IPS-11a (cell line): ENCODE measurements at regions not wholly inside any gene's neighbourhood (a gene's known extent, or its start where the extent isn't known, plus 50 kb on each side); places are given as distances from the start of the nearest gene placed in this dataset.

Experiments
- H3K4me3 ChIP-seq: one replicate; pipeline ENCODE4 v1.5.1; 2013; ENCODE audit warnings: low read depth, low read length, control low read depth

DNA sequence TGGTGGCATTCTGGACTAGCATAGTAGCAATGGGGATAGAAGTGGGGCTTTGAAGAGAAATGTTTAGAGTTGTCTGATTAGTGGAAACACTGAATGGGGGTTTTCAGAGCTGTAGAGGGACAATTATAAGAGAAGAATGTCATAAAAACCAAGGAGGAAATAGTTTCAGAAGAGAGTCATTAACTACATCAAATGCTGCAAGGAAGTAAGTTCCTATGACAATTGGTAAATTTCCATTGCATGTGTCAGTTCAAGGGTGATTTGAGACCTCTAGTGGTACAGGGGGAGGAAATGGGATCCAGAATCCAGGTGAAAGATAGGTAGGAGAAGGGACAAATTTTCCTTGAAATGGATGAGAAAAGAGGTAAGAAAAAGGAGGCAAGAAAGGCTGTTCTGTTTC lies 68.3 kb upstream of the TBC1D5 start:
- H3K4me3 ChIP-seq = no peak overlapping the region

DNA sequence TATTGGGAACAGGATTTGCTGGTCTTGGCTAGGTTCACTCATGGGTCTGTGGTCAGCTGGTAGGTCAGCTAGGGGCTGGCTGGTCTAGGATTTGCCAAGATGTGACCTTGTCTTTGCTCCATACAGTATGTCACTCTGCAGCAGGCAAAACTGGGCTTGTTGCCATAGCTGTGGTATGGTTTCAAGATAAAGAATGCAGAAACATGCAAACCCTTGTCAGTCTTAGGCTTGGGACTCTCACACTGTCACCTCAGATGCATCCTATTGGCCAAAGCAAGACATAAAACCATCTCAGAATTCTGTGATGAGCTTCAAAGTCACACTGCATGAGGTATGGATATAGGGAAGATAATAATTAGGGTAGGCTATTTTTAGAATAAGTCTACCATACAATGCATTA lies 66.6 kb upstream of the TBC1D5 start:
- H3K4me3 ChIP-seq = no peak overlapping the region

DNA sequence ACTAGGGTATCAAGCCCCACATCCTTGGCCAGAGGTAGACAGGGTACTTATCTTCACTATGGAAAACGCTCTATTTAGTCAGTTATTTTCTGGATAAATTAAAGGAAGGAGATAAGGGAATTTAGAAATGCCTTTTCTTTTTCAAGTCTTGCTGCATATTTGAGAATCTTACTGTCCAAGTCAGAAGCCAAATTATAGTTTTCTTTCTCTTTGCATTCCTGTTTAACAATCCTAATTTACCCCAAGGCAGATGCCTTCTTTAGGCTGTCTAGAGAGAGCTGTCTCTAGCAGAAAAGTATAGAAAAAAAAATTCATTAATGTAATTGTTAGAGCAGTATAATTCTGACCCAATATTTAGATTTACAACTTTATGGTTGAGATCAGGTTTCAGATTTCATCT lies 64.4 kb upstream of the TBC1D5 start:
- H3K4me3 ChIP-seq = no peak overlapping the region

DNA sequence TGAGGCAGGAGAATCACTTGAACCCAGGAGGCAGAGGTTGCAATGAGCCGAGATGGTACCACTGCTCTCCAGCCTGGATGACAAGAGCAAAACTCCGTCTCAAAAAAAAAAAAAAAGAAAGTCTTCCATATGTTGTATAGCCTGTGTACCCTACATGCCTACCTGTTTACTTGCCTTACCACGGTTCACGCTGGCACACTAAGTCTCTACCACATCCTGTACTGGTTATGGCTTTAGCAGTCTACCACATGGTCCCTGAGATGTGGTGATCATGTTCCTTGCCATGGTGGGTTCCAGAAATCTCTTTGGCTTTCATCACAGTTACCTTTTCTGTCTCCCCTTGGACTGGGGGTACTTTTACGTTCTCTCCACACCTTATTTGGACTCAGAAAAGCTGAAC lies 63.8 kb upstream of the TBC1D5 start:
- no peak overlapping the region for H3K4me3 ChIP-seq

DNA sequence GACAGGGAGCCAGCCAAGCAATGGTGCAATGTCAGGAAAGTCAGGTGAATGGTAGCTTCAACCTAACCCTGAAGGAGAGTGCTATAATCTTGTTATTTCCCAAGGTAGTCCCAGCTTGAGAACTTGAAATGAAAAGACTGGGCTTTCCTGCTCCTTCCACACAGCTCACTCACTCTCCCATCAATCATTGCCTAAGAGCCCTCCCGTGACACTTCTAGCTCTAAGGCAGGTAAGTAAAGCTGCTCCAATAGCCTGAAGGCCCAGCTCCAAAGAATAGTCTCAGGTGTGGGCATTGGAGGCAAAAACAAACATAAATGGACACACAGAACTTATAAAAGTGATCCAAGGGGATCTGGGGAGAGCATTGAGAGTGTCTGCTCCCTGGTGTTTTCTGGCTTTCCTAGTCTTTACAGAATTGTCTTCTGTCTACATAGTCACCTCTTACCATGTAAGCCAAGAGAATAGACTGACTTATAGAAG lies 63.1 kb upstream of the TBC1D5 start:
- H3K4me3 ChIP-seq = no peak overlapping the region

DNA sequence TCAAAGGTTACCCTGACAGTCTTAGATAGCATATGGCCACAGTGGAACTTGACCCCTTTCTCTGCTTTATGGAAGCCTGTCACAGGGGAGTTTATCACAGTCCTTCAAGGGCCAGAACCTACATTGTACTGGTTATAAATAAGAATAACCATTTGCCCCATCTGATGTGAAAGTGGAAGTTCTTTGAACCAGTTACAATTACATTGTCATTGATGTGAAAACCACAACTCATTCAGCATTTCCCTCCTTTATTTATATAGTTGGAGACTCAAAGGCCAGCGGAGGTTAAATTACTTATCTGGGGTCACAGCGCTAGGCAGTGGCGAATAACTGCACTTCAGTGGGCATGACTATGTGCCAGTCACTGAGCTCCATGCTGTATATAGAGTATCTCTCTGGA lies 60.5 kb upstream of the TBC1D5 start:
- H3K4me3 ChIP-seq = no peak overlapping the region

DNA sequence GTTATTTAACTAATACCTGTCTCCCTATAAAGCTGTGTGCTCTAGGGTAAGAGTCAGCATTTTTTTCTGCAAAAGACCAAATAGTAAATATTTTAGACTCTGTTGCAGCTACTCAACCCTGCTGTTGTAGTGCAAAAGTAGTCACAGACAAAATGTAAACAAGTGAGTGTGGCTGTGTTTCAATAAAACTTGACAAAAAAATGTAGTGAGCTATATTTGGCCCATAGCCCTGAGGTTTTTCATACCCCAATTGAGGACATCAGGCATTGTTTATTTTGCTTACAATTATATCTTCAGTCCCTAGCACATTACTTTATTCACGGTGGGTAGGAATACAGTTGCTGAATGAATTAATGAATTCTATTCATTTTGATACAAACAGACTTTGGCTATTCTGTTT lies 58.7 kb upstream of the TBC1D5 start:
- no peak overlapping the region for H3K4me3 ChIP-seq

DNA sequence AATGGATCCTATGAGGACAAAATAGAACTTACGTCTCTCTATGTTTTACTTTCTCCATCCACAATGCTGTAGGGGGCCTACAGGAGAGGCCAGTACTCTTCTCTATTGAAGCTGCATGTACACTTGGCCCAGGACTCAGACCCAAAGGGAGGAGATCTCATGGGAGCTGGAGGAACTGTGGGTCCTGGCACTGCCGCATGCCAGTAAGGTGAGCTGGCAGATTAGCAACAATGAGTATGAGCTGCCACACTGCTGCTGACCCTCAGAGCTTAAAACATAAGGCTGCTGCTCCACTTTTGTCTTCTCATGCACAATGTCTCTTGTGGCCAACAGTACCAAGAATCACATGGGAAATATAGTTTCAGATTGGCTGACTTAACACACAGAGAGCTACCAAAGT lies 57.8 kb upstream of the TBC1D5 start:
- H3K4me3 ChIP-seq = no peak overlapping the region

DNA sequence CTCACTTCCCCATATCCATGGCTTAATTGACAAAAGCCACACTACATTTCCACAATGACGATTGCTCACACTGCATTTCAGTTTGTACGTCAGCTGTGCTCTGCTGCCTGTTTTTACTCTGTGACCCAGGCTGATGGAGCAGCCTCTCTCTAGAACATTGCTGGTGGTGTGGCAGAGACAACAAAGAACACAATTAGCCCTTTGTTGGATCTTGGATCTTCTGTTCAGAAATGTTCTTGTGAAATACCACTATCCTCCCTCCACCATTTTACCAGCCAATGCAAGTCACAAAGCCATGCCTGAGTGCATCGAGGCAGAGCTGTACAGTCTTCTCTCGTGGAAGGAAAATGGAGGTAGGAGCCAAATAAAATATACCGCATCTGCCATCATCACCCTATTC lies 56.9 kb upstream of the TBC1D5 start:
- no peak overlapping the region for H3K4me3 ChIP-seq

DNA sequence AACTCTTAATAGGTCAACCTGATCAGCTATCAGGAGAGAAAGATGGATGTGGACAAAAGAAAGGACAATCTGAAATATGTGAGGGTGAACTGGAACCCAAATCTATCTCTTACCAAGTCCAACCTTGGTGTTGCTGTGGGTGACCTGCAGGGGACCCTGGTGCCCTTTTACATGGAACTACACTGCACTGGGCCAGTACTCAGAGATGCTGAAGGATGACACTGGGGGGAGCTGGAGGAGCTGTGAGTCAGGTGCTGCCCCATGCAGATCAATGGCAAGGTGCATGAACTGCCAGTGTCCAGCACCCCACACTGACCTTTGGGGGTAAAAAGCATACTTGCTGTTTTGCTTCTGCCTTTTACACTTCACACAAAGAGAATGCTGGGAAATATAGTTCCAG lies 55.6 kb upstream of the TBC1D5 start:
- no peak overlapping the region for H3K4me3 ChIP-seq

DNA sequence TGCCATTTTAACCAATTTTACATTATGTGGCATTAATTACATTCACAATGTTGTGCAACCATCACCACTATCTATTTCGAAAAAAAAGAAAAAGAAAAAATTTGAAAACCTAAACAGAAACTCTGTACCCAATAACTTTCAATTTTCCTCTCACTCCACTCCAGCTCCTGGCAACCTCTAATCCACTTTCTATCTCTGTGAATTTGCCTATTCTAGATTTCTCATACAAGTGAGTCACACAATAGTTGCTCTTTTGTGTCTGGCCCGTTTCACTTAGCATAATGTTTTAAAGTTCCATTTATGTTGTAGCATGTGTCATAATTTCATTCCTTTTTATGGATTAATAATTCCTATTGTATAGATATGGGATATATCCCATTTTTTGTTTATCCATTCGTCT lies 53.3 kb upstream of the TBC1D5 start:
- no peak overlapping the region for H3K4me3 ChIP-seq

DNA sequence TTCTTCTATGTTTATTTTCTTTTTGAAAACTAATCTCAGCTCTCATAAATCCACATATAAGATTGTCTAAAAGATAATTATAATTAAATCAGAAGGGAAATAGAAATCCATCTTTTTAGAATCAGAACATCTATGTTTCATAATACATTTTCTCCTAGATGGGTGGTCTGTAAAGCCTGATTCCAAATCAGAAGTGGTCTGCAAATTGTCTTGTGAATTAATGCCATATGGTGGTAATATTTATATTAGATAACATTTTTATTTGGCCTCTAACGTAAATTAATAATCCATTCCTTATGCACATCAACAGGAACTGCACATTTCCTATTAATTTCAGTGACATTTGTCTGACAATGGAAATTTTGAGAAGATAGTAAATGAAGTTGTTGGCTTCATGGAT lies 52.8 kb upstream of the TBC1D5 start:
- no peak overlapping the region for H3K4me3 ChIP-seq

DNA sequence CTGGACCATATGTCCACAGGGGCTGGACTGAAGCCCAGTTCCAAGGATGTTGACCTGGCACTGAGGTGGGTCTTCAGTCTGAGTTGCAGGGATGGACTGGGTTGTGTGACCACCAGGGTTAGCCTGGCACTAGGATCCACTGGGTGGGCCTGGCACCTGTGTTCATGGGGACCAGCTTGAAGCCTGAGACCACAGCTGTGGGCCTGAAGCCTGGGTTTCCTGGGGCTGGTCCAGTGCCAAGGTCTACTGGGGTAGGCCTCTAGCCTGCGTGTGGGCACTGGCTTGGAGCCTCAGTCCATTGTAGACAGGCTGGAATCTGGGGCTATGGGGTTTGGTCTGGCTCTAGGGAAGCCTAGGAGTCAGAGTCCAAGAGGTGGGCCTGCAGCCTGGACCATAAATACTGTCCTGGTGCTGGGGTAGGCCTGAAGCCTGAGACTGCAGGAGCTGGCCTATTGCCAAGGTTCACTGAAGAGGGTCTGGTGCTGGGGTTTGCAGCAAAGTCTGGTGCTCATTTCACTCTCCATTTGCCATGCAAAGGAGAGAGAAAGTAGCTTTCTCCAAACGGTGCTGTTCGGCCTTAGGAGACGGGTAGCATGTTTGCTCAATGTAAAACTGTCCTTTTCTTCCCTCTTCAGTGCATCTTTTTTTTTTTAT lies 51.2 kb upstream of the TBC1D5 start:
- H3K4me3 ChIP-seq = no peak overlapping the region
